ENCODE measurements at regions not wholly inside any gene's neighbourhood (a gene's known extent, or its start where the extent isn't known, plus 50 kb on each side); places are given as distances from the start of the nearest gene placed in this dataset.

DNA sequence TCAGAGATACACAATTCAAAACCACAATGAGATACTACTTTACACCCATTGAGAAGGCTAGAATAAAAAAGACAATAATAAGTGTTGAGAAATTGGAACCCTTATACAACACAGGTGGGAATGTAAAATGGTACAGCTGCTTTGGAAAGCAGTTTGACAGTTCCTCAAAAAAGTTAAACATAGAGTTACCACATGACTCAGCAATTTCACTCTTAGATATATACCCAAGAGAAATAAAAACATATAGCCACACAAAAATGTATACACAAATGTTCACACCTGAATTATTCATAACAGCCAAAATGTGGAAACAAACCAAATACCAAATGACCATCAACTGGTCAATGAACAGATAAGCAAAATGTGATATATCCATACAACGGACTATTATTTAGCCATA is 161.1 kb upstream of the PLN start:
- Histone ChIP-seq H4K20me1 (ENCODE audit: control insufficient read depth, insufficient read depth) (no peaks in the 10 kb centered on the region), H2AFZ (ENCODE audit: control insufficient read depth, low read depth, low read length) (no peak overlapping the region), H3K79me2 (ENCODE audit: control insufficient read depth, insufficient read depth, low read length) (no peaks in the 10 kb centered on the region), H3K27me3 (replicated peaks in 1 of 2; ENCODE audit: control insufficient read depth in 2 of 2, insufficient read depth in 2 of 2, low read length in 1 of 2) (no peaks in the 10 kb centered on the region), H3K4me2 (ENCODE audit: control insufficient read depth, insufficient read depth) (no peak overlapping the region), H3K9me3 (replicated peaks; ENCODE audit: control insufficient read depth, insufficient read depth, low read length) (no peaks in the 10 kb centered on the region), H3K9ac (ENCODE audit: control insufficient read depth, insufficient read depth, low read length) (no peak overlapping the region), H3K4me1 (ENCODE audit: control insufficient read depth, insufficient read depth, low read length) (no peaks in the 10 kb centered on the region), H3K4me3 (no peak overlapping the region), H3K27ac (ENCODE audit: control insufficient read depth, insufficient read depth) (no peak overlapping the region), H3K36me3 (ENCODE audit: control insufficient read depth in 2 of 2, insufficient read depth in 2 of 2, low read length in 1 of 2) (no peaks in the 10 kb centered on the region)
- FAIRE-seq (no peak), DNase-seq (ENCODE audit: low read depth, low spot score) (no peak), ATAC-seq (no peak)
- TF ChIP-seq, protein P1, sequence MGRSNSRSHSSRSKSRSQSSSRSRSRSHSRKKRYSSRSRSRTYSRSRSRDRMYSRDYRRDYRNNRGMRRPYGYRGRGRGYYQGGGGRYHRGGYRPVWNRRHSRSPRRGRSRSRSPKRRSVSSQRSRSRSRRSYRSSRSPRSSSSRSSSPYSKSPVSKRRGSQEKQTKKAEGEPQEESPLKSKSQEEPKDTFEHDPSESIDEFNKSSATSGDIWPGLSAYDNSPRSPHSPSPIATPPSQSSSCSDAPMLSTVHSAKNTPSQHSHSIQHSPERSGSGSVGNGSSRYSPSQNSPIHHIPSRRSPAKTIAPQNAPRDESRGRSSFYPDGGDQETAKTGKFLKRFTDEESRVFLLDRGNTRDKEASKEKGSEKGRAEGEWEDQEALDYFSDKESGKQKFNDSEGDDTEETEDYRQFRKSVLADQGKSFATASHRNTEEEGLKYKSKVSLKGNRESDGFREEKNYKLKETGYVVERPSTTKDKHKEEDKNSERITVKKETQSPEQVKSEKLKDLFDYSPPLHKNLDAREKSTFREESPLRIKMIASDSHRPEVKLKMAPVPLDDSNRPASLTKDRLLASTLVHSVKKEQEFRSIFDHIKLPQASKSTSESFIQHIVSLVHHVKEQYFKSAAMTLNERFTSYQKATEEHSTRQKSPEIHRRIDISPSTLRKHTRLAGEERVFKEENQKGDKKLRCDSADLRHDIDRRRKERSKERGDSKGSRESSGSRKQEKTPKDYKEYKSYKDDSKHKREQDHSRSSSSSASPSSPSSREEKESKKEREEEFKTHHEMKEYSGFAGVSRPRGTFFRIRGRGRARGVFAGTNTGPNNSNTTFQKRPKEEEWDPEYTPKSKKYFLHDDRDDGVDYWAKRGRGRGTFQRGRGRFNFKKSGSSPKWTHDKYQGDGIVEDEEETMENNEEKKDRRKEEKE (IDR thresholded peaks at IDR 0.05), result no peak
- TF ChIP-seq, protein P2, sequence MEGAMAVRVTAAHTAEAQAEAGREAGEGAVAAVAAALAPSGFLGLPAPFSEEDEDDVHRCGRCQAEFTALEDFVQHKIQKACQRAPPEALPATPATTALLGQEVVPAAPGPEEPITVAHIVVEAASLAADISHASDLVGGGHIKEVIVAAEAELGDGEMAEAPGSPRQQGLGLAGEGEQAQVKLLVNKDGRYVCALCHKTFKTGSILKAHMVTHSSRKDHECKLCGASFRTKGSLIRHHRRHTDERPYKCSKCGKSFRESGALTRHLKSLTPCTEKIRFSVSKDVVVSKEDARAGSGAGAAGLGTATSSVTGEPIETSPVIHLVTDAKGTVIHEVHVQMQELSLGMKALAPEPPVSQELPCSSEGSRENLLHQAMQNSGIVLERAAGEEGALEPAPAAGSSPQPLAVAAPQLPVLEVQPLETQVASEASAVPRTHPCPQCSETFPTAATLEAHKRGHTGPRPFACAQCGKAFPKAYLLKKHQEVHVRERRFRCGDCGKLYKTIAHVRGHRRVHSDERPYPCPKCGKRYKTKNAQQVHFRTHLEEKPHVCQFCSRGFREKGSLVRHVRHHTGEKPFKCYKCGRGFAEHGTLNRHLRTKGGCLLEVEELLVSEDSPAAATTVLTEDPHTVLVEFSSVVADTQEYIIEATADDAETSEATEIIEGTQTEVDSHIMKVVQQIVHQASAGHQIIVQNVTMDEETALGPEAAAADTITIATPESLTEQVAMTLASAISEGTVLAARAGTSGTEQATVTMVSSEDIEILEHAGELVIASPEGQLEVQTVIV (IDR thresholded peaks at IDR 0.05; ENCODE audit: borderline replicate concordance, partially characterized antibody), result no peak
- TF ChIP-seq POLR2AphosphoS5 (IDR thresholded peaks at IDR 0.05; ENCODE audit: low read length), result no peak
- intact Hi-C loops (cut with micrococcal nuclease; ENCODE audit: unreplicated experiment), result no loop called here
- no TSS peak for BruUV-seq (replicated peaks)
- WGBS (ENCODE audit: insufficient coverage, insufficient replicate concordance, low lambda C conversion rate, missing lambda C conversion rate), result 43% methylated on average over 1 of the region's 1 CpG
- ChIA-PET SMC1A (ENCODE audit: uncharacterized antibody, unreplicated experiment) (no interaction called here), RAD21 (ENCODE audit: unreplicated experiment) (no interaction called here), CTCF (no interaction called here), POLR2A (no interaction called here)
- in situ Hi-C loops (cut with MboI), result no loop called here

All from GM12878 (cell line).